ENCODE measurements at regions not wholly inside any gene's neighbourhood (a gene's known extent, or its start where the extent isn't known, plus 50 kb on each side); places are given as distances from the start of the nearest gene placed in this dataset.
A peak's percentile ranks its signal among the peaks of the same experiment; 100 is the strongest.

DNA sequence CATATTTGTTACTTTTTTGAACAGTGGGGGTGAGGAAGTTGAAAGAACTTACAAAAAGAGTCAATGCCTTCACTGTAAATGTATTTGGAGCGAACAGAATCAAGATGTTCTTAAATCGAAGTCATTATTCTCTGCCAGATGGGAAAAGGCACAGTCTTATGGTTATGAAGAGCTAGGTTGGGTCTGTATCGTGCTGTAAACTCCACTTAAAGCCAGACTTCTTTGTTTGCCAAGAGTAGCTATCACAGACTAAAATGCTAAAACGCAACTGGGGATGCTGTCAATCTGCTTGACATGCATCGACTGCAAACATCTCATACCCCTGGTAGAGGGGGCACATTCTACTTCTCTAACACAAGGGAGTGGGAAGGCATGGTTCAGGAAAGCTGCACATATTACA lies 160.4 kb downstream of the DACT1 start:
- Histone ChIP-seq H3K4me1 (no peaks in the 10 kb centered on the region), H3K36me3 (ENCODE audit: control insufficient read depth, insufficient read depth, low read length) (no peaks in the 10 kb centered on the region), H3K27me3 (ENCODE audit: control insufficient read depth, insufficient read depth, low read length) (no peaks in the 10 kb centered on the region), H3K27ac (no peak overlapping the region), H3K79me2 (no peaks in the 10 kb centered on the region), H3K4me3 (ENCODE audit: low read depth, low read length) (no peak overlapping the region), H2AFZ (no peak overlapping the region), H3K9me3 (ENCODE audit: control insufficient read depth, low read length) (no peaks in the 10 kb centered on the region), H3K9ac (no peak overlapping the region), H3K4me2 (ENCODE audit: low read length) (no peak overlapping the region)
- TF ChIP-seq, protein P1, sequence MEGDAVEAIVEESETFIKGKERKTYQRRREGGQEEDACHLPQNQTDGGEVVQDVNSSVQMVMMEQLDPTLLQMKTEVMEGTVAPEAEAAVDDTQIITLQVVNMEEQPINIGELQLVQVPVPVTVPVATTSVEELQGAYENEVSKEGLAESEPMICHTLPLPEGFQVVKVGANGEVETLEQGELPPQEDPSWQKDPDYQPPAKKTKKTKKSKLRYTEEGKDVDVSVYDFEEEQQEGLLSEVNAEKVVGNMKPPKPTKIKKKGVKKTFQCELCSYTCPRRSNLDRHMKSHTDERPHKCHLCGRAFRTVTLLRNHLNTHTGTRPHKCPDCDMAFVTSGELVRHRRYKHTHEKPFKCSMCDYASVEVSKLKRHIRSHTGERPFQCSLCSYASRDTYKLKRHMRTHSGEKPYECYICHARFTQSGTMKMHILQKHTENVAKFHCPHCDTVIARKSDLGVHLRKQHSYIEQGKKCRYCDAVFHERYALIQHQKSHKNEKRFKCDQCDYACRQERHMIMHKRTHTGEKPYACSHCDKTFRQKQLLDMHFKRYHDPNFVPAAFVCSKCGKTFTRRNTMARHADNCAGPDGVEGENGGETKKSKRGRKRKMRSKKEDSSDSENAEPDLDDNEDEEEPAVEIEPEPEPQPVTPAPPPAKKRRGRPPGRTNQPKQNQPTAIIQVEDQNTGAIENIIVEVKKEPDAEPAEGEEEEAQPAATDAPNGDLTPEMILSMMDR (IDR thresholded peaks at IDR 0.05) = no peak

- no peaks in the 10 kb centered on the region for H3K79me2 ChIP-seq
- TF ChIP-seq, protein P1 (IDR thresholded peaks at IDR 0.05) = no peak
- H3K9me3 ChIP-seq (ENCODE audit: control insufficient read depth, low read length) = no peaks in the 10 kb centered on the region
- no peak overlapping the region for H2AFZ ChIP-seq
- H3K9ac ChIP-seq = no peak overlapping the region
- H3K4me2 ChIP-seq (ENCODE audit: low read length) = no peak overlapping the region
- no peaks in the 10 kb centered on the region for H3K36me3 ChIP-seq (ENCODE audit: control insufficient read depth, insufficient read depth, low read length)
- no peaks in the 10 kb centered on the region for H3K27me3 ChIP-seq (ENCODE audit: control insufficient read depth, insufficient read depth, low read length)
- H3K4me1 ChIP-seq = peaks cover 5% of the 10 kb centered on the region
- H3K27ac ChIP-seq = no peak overlapping the region
- no peak overlapping the region for H3K4me3 ChIP-seq (ENCODE audit: low read depth, low read length)
Observed at GRCh38 chr14:58801086-58801485, 163.3 kb downstream of the DACT1 start.

DNA sequence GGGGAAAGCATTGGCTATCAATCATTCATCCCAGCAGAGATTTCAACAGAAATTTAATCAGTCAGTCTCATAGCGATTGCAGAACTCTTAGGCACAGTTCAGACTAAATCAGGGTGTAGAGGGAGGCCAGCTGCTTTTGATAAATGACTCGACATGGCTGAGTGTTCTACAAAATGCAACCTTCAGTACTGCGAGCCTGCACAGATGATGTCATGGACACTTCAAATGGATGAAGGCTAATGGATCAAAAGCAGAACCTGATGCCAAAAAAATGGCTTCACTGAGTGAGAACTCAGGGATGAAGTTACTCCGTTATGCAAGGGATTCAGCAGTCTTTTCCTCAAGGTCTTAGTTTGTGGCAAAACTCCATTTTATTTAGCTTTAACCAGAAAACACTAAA lies 167.3 kb downstream of the DACT1 start:
- H3K27ac ChIP-seq = no peak overlapping the region
- no peak overlapping the region for H3K9ac ChIP-seq
- H3K36me3 ChIP-seq (ENCODE audit: control insufficient read depth, insufficient read depth, low read length) = no peaks in the 10 kb centered on the region
- H3K4me2 ChIP-seq (ENCODE audit: low read length) = no peak overlapping the region
- no peak overlapping the region for H3K4me3 ChIP-seq (ENCODE audit: low read depth, low read length)
- peaks cover 21% of the 10 kb centered on the region for H3K4me1 ChIP-seq
- TF ChIP-seq, protein P1 (IDR thresholded peaks at IDR 0.05) = no peak
- no peaks in the 10 kb centered on the region for H3K9me3 ChIP-seq (ENCODE audit: control insufficient read depth, low read length)
- H3K27me3 ChIP-seq (ENCODE audit: control insufficient read depth, insufficient read depth, low read length) = no peaks in the 10 kb centered on the region
- H3K79me2 ChIP-seq = no peaks in the 10 kb centered on the region
- H2AFZ ChIP-seq = no peak overlapping the region

- H2AFZ ChIP-seq = no peak overlapping the region
- no peak overlapping the region for H3K9ac ChIP-seq
- H3K27ac ChIP-seq = no peak overlapping the region
- no peak overlapping the region for H3K4me3 ChIP-seq (ENCODE audit: low read depth, low read length)
- peaks cover 23% of the 10 kb centered on the region for H3K4me1 ChIP-seq
- TF ChIP-seq, protein P1 (IDR thresholded peaks at IDR 0.05) = no peak
- H3K27me3 ChIP-seq (ENCODE audit: control insufficient read depth, insufficient read depth, low read length) = no peaks in the 10 kb centered on the region
- no peaks in the 10 kb centered on the region for H3K79me2 ChIP-seq
- H3K4me2 ChIP-seq (ENCODE audit: low read length) = no peak overlapping the region
- no peaks in the 10 kb centered on the region for H3K36me3 ChIP-seq (ENCODE audit: control insufficient read depth, insufficient read depth, low read length)
- no peaks in the 10 kb centered on the region for H3K9me3 ChIP-seq (ENCODE audit: control insufficient read depth, low read length)
Observed at GRCh38 chr14:58805605-58806409, 168.0 kb downstream of the DACT1 start.

- H3K79me2 ChIP-seq = no peaks in the 10 kb centered on the region
- H3K27ac ChIP-seq = peak overlapping the region; percentile 44
- no peaks in the 10 kb centered on the region for H3K27me3 ChIP-seq (ENCODE audit: control insufficient read depth, insufficient read depth, low read length)
- no peaks in the 10 kb centered on the region for H3K9me3 ChIP-seq (ENCODE audit: control insufficient read depth, low read length)
- TF ChIP-seq, protein P1 (IDR thresholded peaks at IDR 0.05) = no peak
- H2AFZ ChIP-seq = peak overlapping the region; percentile 19
- no peak overlapping the region for H3K4me3 ChIP-seq (ENCODE audit: low read depth, low read length)
- H3K36me3 ChIP-seq (ENCODE audit: control insufficient read depth, insufficient read depth, low read length) = no peaks in the 10 kb centered on the region
- H3K4me2 ChIP-seq (ENCODE audit: low read length) = no peak overlapping the region
- peaks cover 36% of the 10 kb centered on the region for H3K4me1 ChIP-seq
- H3K9ac ChIP-seq = no peak overlapping the region
Observed at GRCh38 chr14:58807191-58807590, 169.4 kb downstream of the DACT1 start.

Data from parathyroid adenoma (tissue), 2 donors.